ENCODE measurements at regions not wholly inside any gene's neighbourhood (a gene's known extent, or its start where the extent isn't known, plus 50 kb on each side); places are given as distances from the start of the nearest gene placed in this dataset.

- no peak for FAIRE-seq
Observed at GRCh38 chr22:49077586-49077985, 750.1 kb downstream of the BRD1 start.

GRCh38 chr22:49077036-49077393 lies 750.7 kb downstream of the BRD1 start:
- FAIRE-seq = no peak

GRCh38 chr22:49076300-49077035 lies 751.2 kb downstream of the BRD1 start:
- no peak for FAIRE-seq

- FAIRE-seq = no peak
Observed at GRCh38 chr22:49075150-49075549, 752.5 kb downstream of the BRD1 start.

- FAIRE-seq = no peak
Observed at GRCh38 chr22:49073873-49074417, 753.7 kb downstream of the BRD1 start.

- FAIRE-seq = no peak
Observed at GRCh38 chr22:49072996-49073645, 754.6 kb downstream of the BRD1 start.

- no peak for FAIRE-seq
Observed at GRCh38 chr22:49070501-49070900, 757.2 kb downstream of the BRD1 start.

GRCh38 chr22:49068861-49069500 lies 758.7 kb downstream of the BRD1 start:
- FAIRE-seq = no peak

- no peak for FAIRE-seq
Observed at GRCh38 chr22:49067504-49067903, 760.2 kb downstream of the BRD1 start.

- no peak for FAIRE-seq
Observed at GRCh38 chr22:49066619-49067018, 761.1 kb downstream of the BRD1 start.

- FAIRE-seq = no peak
Observed at GRCh38 chr22:49064836-49065235, 762.8 kb downstream of the BRD1 start.

- no peak for FAIRE-seq
Observed at GRCh38 chr22:49063545-49063890, 764.2 kb downstream of the BRD1 start.

- no peak for FAIRE-seq
Observed at GRCh38 chr22:49062802-49063544, 764.7 kb downstream of the BRD1 start.

GRCh38 chr22:49062155-49062801 lies 765.4 kb downstream of the BRD1 start:
- no peak for FAIRE-seq

- no peak for FAIRE-seq
Observed at GRCh38 chr22:49057910-49058309, 769.8 kb downstream of the BRD1 start.

- FAIRE-seq = no peak
Observed at GRCh38 chr22:49056301-49056700, 771.4 kb downstream of the BRD1 start.

- no peak for FAIRE-seq
Observed at GRCh38 chr22:49055406-49055805, 772.3 kb downstream of the BRD1 start.

- FAIRE-seq = no peak
Observed at GRCh38 chr22:49053578-49053977, 774.1 kb downstream of the BRD1 start.

- no peak for FAIRE-seq
Observed at GRCh38 chr22:49052560-49052959, 775.1 kb downstream of the BRD1 start.

- no peak for FAIRE-seq
Observed at GRCh38 chr22:49052023-49052538, 775.6 kb downstream of the BRD1 start.

- FAIRE-seq = no peak
Observed at GRCh38 chr22:49051491-49052022, 776.1 kb downstream of the BRD1 start.

GRCh38 chr22:49049691-49050090 lies 778.0 kb downstream of the BRD1 start:
- FAIRE-seq = no peak
